ENCODE measurements at regions not wholly inside any gene's neighbourhood (a gene's known extent, or its start where the extent isn't known, plus 50 kb on each side); places are given as distances from the start of the nearest gene placed in this dataset.

- POLR2A ChIA-PET (ENCODE audit: partially characterized antibody), result no interaction called here
- TF ChIP-seq CEBPB (IDR thresholded peaks at IDR 0.05; ENCODE audit: low read depth, low read length) (no peak), CHD2 (IDR thresholded peaks at IDR 0.05; ENCODE audit: low read length) (no peak), GTF2F1 (IDR thresholded peaks at IDR 0.05; ENCODE audit: borderline replicate concordance, low read depth, low read length) (no peak), SP1 (IDR thresholded peaks at IDR 0.05; ENCODE audit: low read depth, low read length) (no peak), ASH2L (IDR thresholded peaks at IDR 0.05; ENCODE audit: low read length) (no peak), SIRT6 (IDR thresholded peaks at IDR 0.05; ENCODE audit: low read length) (no peak), NANOG (IDR thresholded peaks at IDR 0.05; ENCODE audit: insufficient read depth, low read depth, low read length, poor library complexity, severe bottlenecking) (no peak), HDAC6 (IDR thresholded peaks at IDR 0.05; ENCODE audit: low read depth, low read length) (no peak), JUN (IDR thresholded peaks at IDR 0.05; ENCODE audit: low read depth, low read length) (no peak), TCF12 (IDR thresholded peaks at IDR 0.05; ENCODE audit: low read depth, low read length) (no peak), KDM5A (IDR thresholded peaks at IDR 0.05; ENCODE audit: low read length) (no peak), SUZ12 (IDR thresholded peaks at IDR 0.05; ENCODE audit: low read length) (no peak), TBP (IDR thresholded peaks at IDR 0.05; ENCODE audit: low read depth, low read length) (no peak), SP2 (IDR thresholded peaks at IDR 0.05; ENCODE audit: low read length) (no peak)
- TF ChIP-seq, protein P1, sequence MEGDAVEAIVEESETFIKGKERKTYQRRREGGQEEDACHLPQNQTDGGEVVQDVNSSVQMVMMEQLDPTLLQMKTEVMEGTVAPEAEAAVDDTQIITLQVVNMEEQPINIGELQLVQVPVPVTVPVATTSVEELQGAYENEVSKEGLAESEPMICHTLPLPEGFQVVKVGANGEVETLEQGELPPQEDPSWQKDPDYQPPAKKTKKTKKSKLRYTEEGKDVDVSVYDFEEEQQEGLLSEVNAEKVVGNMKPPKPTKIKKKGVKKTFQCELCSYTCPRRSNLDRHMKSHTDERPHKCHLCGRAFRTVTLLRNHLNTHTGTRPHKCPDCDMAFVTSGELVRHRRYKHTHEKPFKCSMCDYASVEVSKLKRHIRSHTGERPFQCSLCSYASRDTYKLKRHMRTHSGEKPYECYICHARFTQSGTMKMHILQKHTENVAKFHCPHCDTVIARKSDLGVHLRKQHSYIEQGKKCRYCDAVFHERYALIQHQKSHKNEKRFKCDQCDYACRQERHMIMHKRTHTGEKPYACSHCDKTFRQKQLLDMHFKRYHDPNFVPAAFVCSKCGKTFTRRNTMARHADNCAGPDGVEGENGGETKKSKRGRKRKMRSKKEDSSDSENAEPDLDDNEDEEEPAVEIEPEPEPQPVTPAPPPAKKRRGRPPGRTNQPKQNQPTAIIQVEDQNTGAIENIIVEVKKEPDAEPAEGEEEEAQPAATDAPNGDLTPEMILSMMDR (IDR thresholded peaks at IDR 0.05; ENCODE audit: control extremely low read depth in 1 of 3, insufficient read depth in 1 of 3, low read depth in 1 of 3, low read length in 3 of 3), result no peak
These were observed 674.0 kb upstream of the CELF4 start for GRCh38 chr18:38239606-38240005.

More at GRCh38 chr18:38239606-38240005, 674.0 kb upstream of the CELF4 start:
- H3K23ac ChIP-seq (ENCODE audit: insufficient read length), result no peak overlapping the region
- H3K56ac ChIP-seq (replicated peaks; ENCODE audit: insufficient read length, low read depth, low read length), result no peak overlapping the region
- no peak overlapping the region for H3K4ac ChIP-seq (replicated peaks; ENCODE audit: insufficient read length, low read depth, low read length)
- H3K4me2 ChIP-seq (ENCODE audit: insufficient read depth in 1 of 2, low read depth in 2 of 2, low read length in 2 of 2), result no peak overlapping the region
- H3K14ac ChIP-seq (ENCODE audit: insufficient read length), result no peak overlapping the region
- no peak overlapping the region for H3K9ac ChIP-seq (replicated peaks in 1 of 4; ENCODE audit: extremely low read depth in 1 of 4, low read depth in 3 of 4, low read length in 3 of 4)
- H2BK12ac ChIP-seq (ENCODE audit: low read depth, low read length), result no peak overlapping the region
- H3K79me1 ChIP-seq (ENCODE audit: low read depth, low read length), result no peaks in the 10 kb centered on the region
- H2AK5ac ChIP-seq (ENCODE audit: low read depth, low read length), result no peak overlapping the region
- no peaks in the 10 kb centered on the region for H3K4me1 ChIP-seq (replicated peaks in 1 of 4; ENCODE audit: control insufficient read depth in 3 of 4, insufficient read depth in 4 of 4, low read length in 3 of 4)
- H4K91ac ChIP-seq (replicated peaks; ENCODE audit: insufficient read length, low read length), result no peak overlapping the region
- no peaks in the 10 kb centered on the region for H3K23me2 ChIP-seq (ENCODE audit: low read depth, low read length)
- H4K8ac ChIP-seq (ENCODE audit: extremely low read depth, insufficient read depth, low read length), result no peak overlapping the region
- no peak for FAIRE-seq
- no peak overlapping the region for H2BK20ac ChIP-seq (ENCODE audit: low read length)
- no peaks in the 10 kb centered on the region for H4K20me1 ChIP-seq (replicated peaks in 1 of 2; ENCODE audit: control insufficient read depth in 1 of 2, insufficient read depth in 2 of 2, low read length in 2 of 2)
- no peaks in the 10 kb centered on the region for H3K9me3 ChIP-seq (ENCODE audit: insufficient read depth in 2 of 2, low read depth in 1 of 2, low read length in 1 of 2)
- no peaks in the 10 kb centered on the region for H3K27me3 ChIP-seq (replicated peaks in 1 of 4; ENCODE audit: control insufficient read depth in 3 of 4, extremely low read depth in 1 of 4, insufficient read depth in 3 of 4, low read length in 3 of 4)
- 86% methylated on average over 5 of the region's 5 CpGs; no CpG with 5 or more reads in 1 of the 2 experiments for WGBS, 2 experiments (ENCODE audit: extremely low coverage in 1 of 2, insufficient coverage in 1 of 2, insufficient read length in 1 of 2, insufficient replicate concordance in 2 of 2, low coverage in 1 of 2, low lambda C conversion rate in 2 of 2, missing lambda C conversion rate in 1 of 2)
- H2BK120ac ChIP-seq (replicated peaks; ENCODE audit: low read depth, low read length), result no peak overlapping the region
- H3K18ac ChIP-seq (ENCODE audit: extremely low read depth, low read length), result no peak overlapping the region
- peak overlapping the region; percentile 13; the same call in 1 of the 2 replicates for H2AFZ ChIP-seq (ENCODE audit: low read length)
- no peak overlapping the region for H3K27ac ChIP-seq (ENCODE audit: low read depth, low read length)
- H4K5ac ChIP-seq (ENCODE audit: insufficient read length, low read depth, low read length), result no peak overlapping the region
- no peak overlapping the region for H3K4me3 ChIP-seq (ENCODE audit: extremely low read depth in 1 of 4, insufficient read depth in 2 of 4, low read depth in 3 of 4, low read length in 4 of 4)
- H2BK15ac ChIP-seq (ENCODE audit: low read length), result no peak overlapping the region
- no peaks in the 10 kb centered on the region for H3K79me2 ChIP-seq (ENCODE audit: control insufficient read depth in 1 of 2, insufficient read depth in 2 of 2, low read length in 2 of 2)
- H2BK5ac ChIP-seq (ENCODE audit: low read depth, low read length), result no peak overlapping the region
- H3K36me3 ChIP-seq (ENCODE audit: control insufficient read depth in 2 of 4, insufficient read depth in 4 of 4, low read length in 3 of 4), result no peaks in the 10 kb centered on the region
- no peak for DNase-seq (ENCODE audit: low read depth in 1 of 2, low spot score in 2 of 2)
- CTCF ChIA-PET (ENCODE audit: partially characterized antibody), result no interaction called here

Data from H1 (cell line).